ENCODE measurements at regions not wholly inside any gene's neighbourhood (a gene's known extent, or its start where the extent isn't known, plus 50 kb on each side); places are given as distances from the start of the nearest gene placed in this dataset.

DNA sequence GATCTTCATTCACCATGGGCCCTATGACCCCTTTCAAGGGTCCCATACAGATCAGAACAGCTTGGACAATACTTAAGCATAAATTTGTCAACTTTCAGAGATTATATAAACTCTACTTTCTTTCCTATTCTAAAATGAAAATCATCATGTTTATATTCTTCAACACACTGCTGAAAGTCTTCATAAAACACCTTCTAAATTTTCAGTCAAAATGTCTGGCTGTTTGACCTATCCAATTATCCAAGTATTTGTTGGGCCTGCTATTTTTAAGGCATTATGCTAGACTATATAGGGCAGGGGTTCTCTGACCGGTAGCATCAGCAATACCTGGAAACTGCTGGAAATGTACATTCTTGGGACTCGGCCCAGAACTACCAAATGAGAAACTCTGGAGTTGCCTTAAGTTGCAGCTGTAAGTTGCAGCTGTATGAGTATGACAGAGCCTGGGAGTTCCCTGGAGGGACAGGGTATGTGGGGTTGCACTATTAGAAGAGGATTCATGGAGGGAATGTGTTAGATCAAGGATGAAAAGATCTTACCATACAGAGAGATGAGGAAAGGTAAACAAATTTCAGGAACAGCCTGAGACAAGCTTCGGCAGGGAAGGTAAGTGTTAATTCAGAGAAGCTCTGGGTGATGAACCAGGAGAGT, 293.0 kb downstream of the ADGB start:
- TF ChIP-seq CTCF (IDR thresholded peaks at IDR 0.05) (no peak), EP300 (IDR thresholded peaks at IDR 0.05) (no peak), POLR2A (IDR thresholded peaks at IDR 0.05) (no peak)

Data from ovary (tissue), 3 donors.